ENCODE measurements at regions not wholly inside any gene's neighbourhood (a gene's known extent, or its start where the extent isn't known, plus 50 kb on each side); places are given as distances from the start of the nearest gene placed in this dataset.

- no peak for DNase-seq
Observed at GRCh38 chr13:65653613-65654012, 1576.5 kb downstream of the PCDH9 start.

GRCh38 chr13:65650321-65650720 is 1579.8 kb downstream of the PCDH9 start:
- no peak for DNase-seq

GRCh38 chr13:65642996-65643395 is 1587.1 kb downstream of the PCDH9 start:
- no peak for DNase-seq

GRCh38 chr13:65642301-65642700 is 1587.8 kb downstream of the PCDH9 start:
- DNase-seq = no peak

- no peak for DNase-seq
Observed at GRCh38 chr13:65638572-65639168, 1591.5 kb downstream of the PCDH9 start.

GRCh38 chr13:65633806-65634205 is 1596.3 kb downstream of the PCDH9 start:
- no peak for DNase-seq

- no peak for DNase-seq
Observed at GRCh38 chr13:65631078-65631477, 1599.1 kb downstream of the PCDH9 start.

GRCh38 chr13:65629926-65630325 is 1600.2 kb downstream of the PCDH9 start:
- no peak for DNase-seq

GRCh38 chr13:65623148-65623547 is 1607.0 kb downstream of the PCDH9 start:
- no peak for DNase-seq

- DNase-seq = no peak
Observed at GRCh38 chr13:65615506-65615905, 1614.6 kb downstream of the PCDH9 start.

- no peak for DNase-seq
Observed at GRCh38 chr13:65613004-65613403, 1617.1 kb downstream of the PCDH9 start.

- no peak for DNase-seq
Observed at GRCh38 chr13:65609350-65609749, 1620.8 kb downstream of the PCDH9 start.

- no peak for DNase-seq
Observed at GRCh38 chr13:65606622-65607021, 1623.5 kb downstream of the PCDH9 start.

- DNase-seq = no peak
Observed at GRCh38 chr13:65605396-65605795, 1624.7 kb downstream of the PCDH9 start.

- no peak for DNase-seq
Observed at GRCh38 chr13:65603160-65603559, 1627.0 kb downstream of the PCDH9 start.

- no peak for DNase-seq
Observed at GRCh38 chr13:65601855-65602254, 1628.3 kb downstream of the PCDH9 start.

- no peak for DNase-seq
Observed at GRCh38 chr13:65600702-65601101, 1629.4 kb downstream of the PCDH9 start.

- no peak for DNase-seq
Observed at GRCh38 chr13:65597839-65598818, 1632.0 kb downstream of the PCDH9 start.

GRCh38 chr13:65595916-65596315 is 1634.2 kb downstream of the PCDH9 start:
- DNase-seq = no peak

GRCh38 chr13:65594298-65594781 is 1635.8 kb downstream of the PCDH9 start:
- DNase-seq = no peak

GRCh38 chr13:65593298-65593874 is 1636.8 kb downstream of the PCDH9 start:
- DNase-seq = no peak

- no peak for DNase-seq
Observed at GRCh38 chr13:65592731-65593130, 1637.4 kb downstream of the PCDH9 start.

GRCh38 chr13:65585346-65585745 is 1644.8 kb downstream of the PCDH9 start:
- no peak for DNase-seq

GRCh38 chr13:65584126-65584525 is 1646.0 kb downstream of the PCDH9 start:
- no peak for DNase-seq
